Prostate gland (tissue), 2 donors: ENCODE measurements at regions not wholly inside any gene's neighbourhood (a gene's known extent, or its start where the extent isn't known, plus 50 kb on each side); places are given as distances from the start of the nearest gene placed in this dataset.

ENCODE experiments used
- DNase-seq: peaks from one replicate; pipeline ENCODE4 v3.0.0-alpha.2; 2019; ENCODE audit warnings: low spot score
- H3K27ac ChIP-seq, 2 donors: fragments of 200-600 bp; sonication (generic); 2 replicates each; pipeline ENCODE4 v1.5.1; 2017 to 2019
- H3K27me3 ChIP-seq: fragments of 200-600 bp; sonication (generic); replicated peaks from 2 replicates; pipeline ENCODE4 v1.5.1; 2019; ENCODE audit not compliant: insufficient read depth
- H3K36me3 ChIP-seq, 2 donors: fragments of 200-600 bp; sonication (generic); 1 replicate in 1 of 2; 2 replicates in 1 of 2; pipeline versions ENCODE4 v1.5.1 to v1.8.1; 2017 to 2019
- H3K4me1 ChIP-seq: fragments of 200-600 bp; sonication (generic); replicated peaks from 2 replicates; pipeline ENCODE4 v1.5.1; 2019
- H3K4me3 ChIP-seq, 2 donors: fragments of 200-600 bp; sonication (generic); 2 replicates each; pipeline ENCODE4 v1.5.1; 2017 to 2019
- H3K9me3 ChIP-seq: fragments of 200-600 bp; sonication (generic); 2 replicates; pipeline ENCODE4 v1.5.1; 2017
- POLR2A ChIP-seq: fragments of 450-650 bp; IDR thresholded peaks from one replicate; pipeline ENCODE4 v1.6.1; 2016; ENCODE audit warnings: antibody characterized with exemption, mild to moderate bottlenecking
- POLR2AphosphoS5 ChIP-seq: sonication (generic); formaldehyde crosslinking; IDR thresholded peaks from one replicate; pipeline ENCODE4 v1.6.1; 2017; ENCODE audit warnings: antibody characterized with exemption
- WGBS: methylation state at CpG from one replicate; pipeline ENCODE4 v1.1.5; 2018; 5-methylcytosine and 5-hydroxymethylcytosine counted together
- intact Hi-C: fragments of 100-400 bp; cut with DNase I; formaldehyde crosslinking; loops from one replicate; pipeline ENCODE4 v1.14.2; 2022
- TF ChIP-seq, protein P1 (sequence below), 4 experiments: fragments of 200-600 bp in 2 of 4; fragments of 450-650 bp in 2 of 4; sonication (generic) in 2 of 4; IDR thresholded peaks; 1 replicate in 3 of 4; 2 replicates in 1 of 4; pipeline ENCODE4 v1.5.1; 2016 to 2019; ENCODE audit warnings: antibody characterized with exemption in 4 of 4, mild to moderate bottlenecking in 2 of 4, moderate library complexity in 2 of 4

- TF ChIP-seq, protein P1, sequence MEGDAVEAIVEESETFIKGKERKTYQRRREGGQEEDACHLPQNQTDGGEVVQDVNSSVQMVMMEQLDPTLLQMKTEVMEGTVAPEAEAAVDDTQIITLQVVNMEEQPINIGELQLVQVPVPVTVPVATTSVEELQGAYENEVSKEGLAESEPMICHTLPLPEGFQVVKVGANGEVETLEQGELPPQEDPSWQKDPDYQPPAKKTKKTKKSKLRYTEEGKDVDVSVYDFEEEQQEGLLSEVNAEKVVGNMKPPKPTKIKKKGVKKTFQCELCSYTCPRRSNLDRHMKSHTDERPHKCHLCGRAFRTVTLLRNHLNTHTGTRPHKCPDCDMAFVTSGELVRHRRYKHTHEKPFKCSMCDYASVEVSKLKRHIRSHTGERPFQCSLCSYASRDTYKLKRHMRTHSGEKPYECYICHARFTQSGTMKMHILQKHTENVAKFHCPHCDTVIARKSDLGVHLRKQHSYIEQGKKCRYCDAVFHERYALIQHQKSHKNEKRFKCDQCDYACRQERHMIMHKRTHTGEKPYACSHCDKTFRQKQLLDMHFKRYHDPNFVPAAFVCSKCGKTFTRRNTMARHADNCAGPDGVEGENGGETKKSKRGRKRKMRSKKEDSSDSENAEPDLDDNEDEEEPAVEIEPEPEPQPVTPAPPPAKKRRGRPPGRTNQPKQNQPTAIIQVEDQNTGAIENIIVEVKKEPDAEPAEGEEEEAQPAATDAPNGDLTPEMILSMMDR (IDR thresholded peaks at IDR 0.05) = no peak
- no peak for TF ChIP-seq POLR2AphosphoS5
- no peak for TF ChIP-seq POLR2A
- H3K27ac ChIP-seq = no peak overlapping the region
- no peaks in the 10 kb centered on the region for H3K9me3 ChIP-seq
- H3K27me3 ChIP-seq = no peaks in the 10 kb centered on the region
- no peak for DNase-seq
- no peak overlapping the region for H3K4me3 ChIP-seq
- no peaks in the 10 kb centered on the region for H3K36me3 ChIP-seq
- H3K4me1 ChIP-seq = peaks cover 5% of the 10 kb centered on the region
- 85% methylated on average over 2 of the region's 2 CpGs for WGBS
- intact Hi-C loops = no loop called here
These were observed 182.6 kb downstream of the ANKRD30B start for GRCh38 chr18:14930576-14930975.

- no peak for DNase-seq
- Histone ChIP-seq H3K9me3 (no peaks in the 10 kb centered on the region), H3K27me3 (no peaks in the 10 kb centered on the region), H3K4me3 (no peak overlapping the region), H3K4me1 (peaks cover 5% of the 10 kb centered on the region), H3K27ac (no peak overlapping the region), H3K36me3 (no peaks in the 10 kb centered on the region)
- WGBS = 76% methylated on average over 12 of the region's 12 CpGs
- TF ChIP-seq, protein P1 (IDR thresholded peaks at IDR 0.05) = no peak
- TF ChIP-seq POLR2A = no peak
- no peak for TF ChIP-seq POLR2AphosphoS5
- intact Hi-C loops = no loop called here
These were observed 185.3 kb downstream of the ANKRD30B start for GRCh38 chr18:14933049-14933851.

DNA sequence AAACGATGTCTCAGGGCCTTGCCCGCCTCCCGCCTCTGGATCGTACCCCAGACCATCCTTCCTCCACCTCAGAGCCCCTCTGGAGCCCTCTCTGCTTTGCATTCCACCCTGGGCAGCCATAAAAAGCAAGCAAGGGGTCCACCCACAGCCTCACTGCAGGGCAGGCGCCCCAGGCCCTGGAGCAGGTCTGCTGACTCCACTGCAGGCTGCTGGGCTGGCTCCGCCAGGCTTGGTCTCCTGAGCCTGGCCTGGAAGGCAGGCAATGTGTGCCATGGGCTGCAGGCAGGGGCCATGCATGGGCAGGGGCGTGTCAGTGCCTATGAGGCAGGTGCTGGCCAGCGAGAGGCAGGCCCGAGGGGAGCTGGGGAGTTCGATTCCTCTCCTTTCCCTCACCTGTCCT lies 186.0 kb downstream of the ANKRD30B start:
- DNase-seq = no peak
- peaks cover 5% of the 10 kb centered on the region for H3K4me1 ChIP-seq
- no peak overlapping the region for H3K27ac ChIP-seq
- intact Hi-C loops = no loop called here
- no peaks in the 10 kb centered on the region for H3K9me3 ChIP-seq
- no peak overlapping the region for H3K4me3 ChIP-seq
- H3K27me3 ChIP-seq = no peaks in the 10 kb centered on the region
- TF ChIP-seq, protein P1 (IDR thresholded peaks at IDR 0.05) = no peak
- TF ChIP-seq POLR2A (no peak), POLR2AphosphoS5 (no peak)
- H3K36me3 ChIP-seq = no peaks in the 10 kb centered on the region
- WGBS = 74% methylated on average over 10 of the region's 10 CpGs

- WGBS = 76% methylated on average over 3 of the region's 3 CpGs
- no peaks in the 10 kb centered on the region for H3K36me3 ChIP-seq
- no peaks in the 10 kb centered on the region for H3K27me3 ChIP-seq
- intact Hi-C loops = no loop called here
- peaks cover 5% of the 10 kb centered on the region for H3K4me1 ChIP-seq
- H3K9me3 ChIP-seq = no peaks in the 10 kb centered on the region
- TF ChIP-seq, protein P1 (IDR thresholded peaks at IDR 0.05) = no peak
- no peak for TF ChIP-seq POLR2A
- no peak for TF ChIP-seq POLR2AphosphoS5
- DNase-seq = no peak
- H3K27ac ChIP-seq = no peak overlapping the region
- no peak overlapping the region for H3K4me3 ChIP-seq
These were observed 187.2 kb downstream of the ANKRD30B start for GRCh38 chr18:14935210-14935609.

DNA sequence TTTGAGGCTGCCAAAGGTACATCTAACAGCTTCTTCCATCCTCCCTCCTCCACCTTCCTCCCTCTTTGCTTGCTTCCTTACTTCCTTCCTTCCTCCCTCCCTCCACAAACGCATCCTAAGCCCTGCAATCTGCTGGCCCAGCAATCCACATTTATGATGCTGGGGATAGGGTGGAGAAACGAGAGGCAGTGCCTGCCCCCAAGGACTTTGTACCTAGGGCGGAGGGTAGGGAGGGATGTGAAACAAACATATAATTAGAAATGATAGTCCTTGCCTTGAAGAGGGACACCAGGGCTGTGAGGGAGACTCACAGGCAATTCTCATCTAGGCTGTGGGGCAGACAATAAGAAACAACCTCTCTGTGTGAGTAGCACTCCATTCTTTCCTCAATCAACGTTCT lies 188.3 kb downstream of the ANKRD30B start:
- intact Hi-C loops = no loop called here
- 74% methylated on average over 4 of the region's 4 CpGs for WGBS
- Histone ChIP-seq H3K36me3 (no peaks in the 10 kb centered on the region), H3K4me3 (no peak overlapping the region), H3K9me3 (no peaks in the 10 kb centered on the region), H3K27ac (no peak overlapping the region), H3K27me3 (no peaks in the 10 kb centered on the region), H3K4me1 (peaks cover 5% of the 10 kb centered on the region)
- TF ChIP-seq, protein P1 (IDR thresholded peaks at IDR 0.05) = no peak
- TF ChIP-seq POLR2AphosphoS5 = no peak
- TF ChIP-seq POLR2A = no peak
- DNase-seq = no peak
